ENCODE measurements at regions not wholly inside any gene's neighbourhood (a gene's known extent, or its start where the extent isn't known, plus 50 kb on each side); places are given as distances from the start of the nearest gene placed in this dataset.

DNA sequence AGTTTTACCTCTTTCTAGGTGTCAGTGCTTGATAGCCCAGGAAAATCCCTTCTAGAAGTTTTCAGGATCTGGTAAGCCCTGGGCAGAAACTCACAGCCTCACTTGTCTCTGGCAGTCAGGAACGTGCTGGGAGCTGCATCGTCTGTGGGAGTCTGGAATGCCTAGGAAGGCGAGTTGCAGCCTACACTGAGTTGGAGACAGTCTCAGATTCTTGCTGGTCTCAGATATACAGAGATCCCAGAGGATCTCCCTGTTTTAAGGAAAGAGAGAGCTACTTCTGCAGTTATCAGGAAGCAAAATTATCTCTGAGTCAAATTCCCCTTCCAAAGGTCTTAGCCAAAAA, 104.4 kb upstream of the CDC42EP3 start:
- Histone ChIP-seq H3K4me1 (peaks cover 61% of the 10 kb centered on the region), H3K4me2 (peak overlapping the region; percentile 40), H3K27ac (peak overlapping the region; percentile 64 to 81), H3K9me3 (no peaks in the 10 kb centered on the region), H3K4me3 (no peak overlapping the region)
- ChIA-PET POLR2A (interaction anchor here (1.0 to 1.2 kb wide), 3 partner anchors 100 to 362 kb away, joined by 3 to 7 read pairs (median 5); no protein-coding TSS in a partner anchor), CTCF (interaction anchor here (0.6 to 1.9 kb wide), 4 partner anchors 15 to 360 kb away, joined by 3 to 5 read pairs (median 4); no protein-coding TSS in a partner anchor)
- TF ChIP-seq RAD21 (conservative IDR thresholded peaks at IDR 0.05 in 1 of 2, IDR thresholded peaks at IDR 0.05 in 1 of 2) (no peak), FOXS1 (CRISPR knock-in tag; IDR thresholded peaks at IDR 0.05) (no peak), KDM5A (IDR thresholded peaks at IDR 0.05) (no peak), JUN (IDR thresholded peaks at IDR 0.05) (no peak), RNF2 (IDR thresholded peaks at IDR 0.05; ENCODE audit: borderline replicate concordance, low read depth) (no peak), MAZ (IDR thresholded peaks at IDR 0.05; ENCODE audit: borderline replicate concordance, low read depth, low read length) (no peak), FOSB (CRISPR knock-in tag; IDR thresholded peaks at IDR 0.05) (no peak), ZSCAN20 (CRISPR knock-in tag; IDR thresholded peaks at IDR 0.05) (no peak), NR3C1 (IDR thresholded peaks at IDR 0.05) (no peak), TFCP2L1 (CRISPR knock-in tag; IDR thresholded peaks at IDR 0.05) (no peak), ZFP36 (IDR thresholded peaks at IDR 0.05; ENCODE audit: borderline replicate concordance, partially characterized antibody) (no peak), HOXB13 (CRISPR knock-in tag; IDR thresholded peaks at IDR 0.05; ENCODE audit: low read depth) (no peak)
- TF ChIP-seq, protein P1, sequence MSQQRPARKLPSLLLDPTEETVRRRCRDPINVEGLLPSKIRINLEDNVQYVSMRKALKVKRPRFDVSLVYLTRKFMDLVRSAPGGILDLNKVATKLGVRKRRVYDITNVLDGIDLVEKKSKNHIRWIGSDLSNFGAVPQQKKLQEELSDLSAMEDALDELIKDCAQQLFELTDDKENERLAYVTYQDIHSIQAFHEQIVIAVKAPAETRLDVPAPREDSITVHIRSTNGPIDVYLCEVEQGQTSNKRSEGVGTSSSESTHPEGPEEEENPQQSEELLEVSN (IDR thresholded peaks at IDR 0.05; ENCODE audit: borderline replicate concordance, low read depth), result no peak
- TF ChIP-seq, protein P2, sequence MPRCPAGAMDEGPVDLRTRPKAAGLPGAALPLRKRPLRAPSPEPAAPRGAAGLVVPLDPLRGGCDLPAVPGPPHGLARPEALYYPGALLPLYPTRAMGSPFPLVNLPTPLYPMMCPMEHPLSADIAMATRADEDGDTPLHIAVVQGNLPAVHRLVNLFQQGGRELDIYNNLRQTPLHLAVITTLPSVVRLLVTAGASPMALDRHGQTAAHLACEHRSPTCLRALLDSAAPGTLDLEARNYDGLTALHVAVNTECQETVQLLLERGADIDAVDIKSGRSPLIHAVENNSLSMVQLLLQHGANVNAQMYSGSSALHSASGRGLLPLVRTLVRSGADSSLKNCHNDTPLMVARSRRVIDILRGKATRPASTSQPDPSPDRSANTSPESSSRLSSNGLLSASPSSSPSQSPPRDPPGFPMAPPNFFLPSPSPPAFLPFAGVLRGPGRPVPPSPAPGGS (IDR thresholded peaks at IDR 0.05), result no peak
- TF ChIP-seq, protein P3, sequence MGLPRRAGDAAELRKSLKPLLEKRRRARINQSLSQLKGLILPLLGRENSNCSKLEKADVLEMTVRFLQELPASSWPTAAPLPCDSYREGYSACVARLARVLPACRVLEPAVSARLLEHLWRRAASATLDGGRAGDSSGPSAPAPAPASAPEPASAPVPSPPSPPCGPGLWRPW (IDR thresholded peaks at IDR 0.05), result no peak
- TF ChIP-seq, protein P4, sequence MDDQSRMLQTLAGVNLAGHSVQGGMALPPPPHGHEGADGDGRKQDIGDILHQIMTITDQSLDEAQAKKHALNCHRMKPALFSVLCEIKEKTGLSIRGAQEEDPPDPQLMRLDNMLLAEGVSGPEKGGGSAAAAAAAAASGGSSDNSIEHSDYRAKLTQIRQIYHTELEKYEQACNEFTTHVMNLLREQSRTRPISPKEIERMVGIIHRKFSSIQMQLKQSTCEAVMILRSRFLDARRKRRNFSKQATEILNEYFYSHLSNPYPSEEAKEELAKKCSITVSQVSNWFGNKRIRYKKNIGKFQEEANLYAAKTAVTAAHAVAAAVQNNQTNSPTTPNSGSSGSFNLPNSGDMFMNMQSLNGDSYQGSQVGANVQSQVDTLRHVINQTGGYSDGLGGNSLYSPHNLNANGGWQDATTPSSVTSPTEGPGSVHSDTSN (IDR thresholded peaks at IDR 0.05), result no peak
- TF ChIP-seq, protein P5, sequence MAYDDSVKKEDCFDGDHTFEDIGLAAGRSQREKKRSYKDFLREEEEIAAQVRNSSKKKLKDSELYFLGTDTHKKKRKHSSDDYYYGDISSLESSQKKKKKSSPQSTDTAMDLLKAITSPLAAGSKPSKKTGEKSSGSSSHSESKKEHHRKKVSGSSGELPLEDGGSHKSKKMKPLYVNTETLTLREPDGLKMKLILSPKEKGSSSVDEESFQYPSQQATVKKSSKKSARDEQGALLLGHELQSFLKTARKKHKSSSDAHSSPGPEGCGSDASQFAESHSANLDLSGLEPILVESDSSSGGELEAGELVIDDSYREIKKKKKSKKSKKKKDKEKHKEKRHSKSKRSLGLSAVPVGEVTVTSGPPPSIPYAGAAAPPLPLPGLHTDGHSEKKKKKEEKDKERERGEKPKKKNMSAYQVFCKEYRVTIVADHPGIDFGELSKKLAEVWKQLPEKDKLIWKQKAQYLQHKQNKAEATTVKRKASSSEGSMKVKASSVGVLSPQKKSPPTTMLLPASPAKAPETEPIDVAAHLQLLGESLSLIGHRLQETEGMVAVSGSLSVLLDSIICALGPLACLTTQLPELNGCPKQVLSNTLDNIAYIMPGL (CRISPR knock-in tag; IDR thresholded peaks at IDR 0.05; ENCODE audit: borderline replicate concordance), result no peak
- FAIRE-seq (no peak), DNase-seq (ENCODE audit: low read depth in 1 of 2, low spot score in 1 of 2) (no peak), ATAC-seq (peak in 1 of 2 experiments; percentile 34; a peak in 2 of 6 replicates)
- WGBS (ENCODE audit: missing lambda C conversion rate), result 63% methylated on average over 3 of the region's 3 CpGs

DNA sequence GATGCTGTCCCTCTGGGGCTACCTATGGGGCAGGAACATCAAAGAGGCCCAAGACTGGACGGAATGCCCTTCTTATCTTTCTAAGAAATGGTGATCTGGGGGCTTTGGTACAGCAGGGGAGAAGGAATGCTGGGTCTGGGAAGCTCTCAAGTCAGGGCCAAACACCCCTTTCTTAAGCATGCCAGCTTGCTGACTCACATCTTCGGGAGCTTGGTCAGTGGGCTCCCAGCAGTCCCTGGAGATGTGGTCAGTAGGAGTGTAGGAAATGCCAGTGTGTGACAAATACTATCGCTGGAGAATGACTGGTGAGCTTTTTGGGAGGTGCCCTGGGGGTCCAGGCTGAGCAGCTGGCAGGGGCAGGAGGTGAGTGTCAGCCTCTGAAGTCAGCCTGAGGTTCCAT, 105.0 kb upstream of the CDC42EP3 start:
- Histone ChIP-seq H3K4me1 (peaks cover 63% of the 10 kb centered on the region), H3K9me3 (no peaks in the 10 kb centered on the region), H3K4me2 (peak overlapping the region; percentile 40), H3K4me3 (no peak overlapping the region), H3K27ac (peak overlapping the region; percentile 64 to 81)
- WGBS (ENCODE audit: missing lambda C conversion rate), result 31% methylated on average over 3 of the region's 3 CpGs
- ChIA-PET CTCF (interaction anchor here (0.6 to 1.9 kb wide), 6 partner anchors 8 to 361 kb away, joined by 3 to 5 read pairs (median 3); no protein-coding TSS in a partner anchor), POLR2A (interaction anchor here (1.0 to 1.2 kb wide), 4 partner anchors 8 to 362 kb away, joined by 3 to 7 read pairs (median 4); no protein-coding TSS in a partner anchor)
- ATAC-seq, result peak; percentile 57 to 78; a peak in 5 of 6 replicates
- FAIRE-seq, result no peak
- no peak for TF ChIP-seq HOXA7 (CRISPR knock-in tag; IDR thresholded peaks at IDR 0.05)
- TF ChIP-seq KDM5A (IDR thresholded peaks at IDR 0.05), result no peak
- TF ChIP-seq NR3C1 (IDR thresholded peaks at IDR 0.05), result no peak
- no peak for TF ChIP-seq FOSL2 (IDR thresholded peaks at IDR 0.05)
- peak; percentile 36; the same call in 1 of the 2 replicates for TF ChIP-seq FOSL2 (CRISPR knock-in tag; IDR thresholded peaks at IDR 0.05)
- TF ChIP-seq ZSCAN20 (CRISPR knock-in tag; IDR thresholded peaks at IDR 0.05), result no peak
- no peak for TF ChIP-seq KDM1A (IDR thresholded peaks at IDR 0.05; ENCODE audit: low read depth)
- TF ChIP-seq, protein P6, sequence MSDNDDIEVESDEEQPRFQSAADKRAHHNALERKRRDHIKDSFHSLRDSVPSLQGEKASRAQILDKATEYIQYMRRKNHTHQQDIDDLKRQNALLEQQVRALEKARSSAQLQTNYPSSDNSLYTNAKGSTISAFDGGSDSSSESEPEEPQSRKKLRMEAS (IDR thresholded peaks at IDR 0.05), result 0 out of 2 replicates have a peak, but pooled peaks have one; percentile 27
- TF ChIP-seq, protein P7, sequence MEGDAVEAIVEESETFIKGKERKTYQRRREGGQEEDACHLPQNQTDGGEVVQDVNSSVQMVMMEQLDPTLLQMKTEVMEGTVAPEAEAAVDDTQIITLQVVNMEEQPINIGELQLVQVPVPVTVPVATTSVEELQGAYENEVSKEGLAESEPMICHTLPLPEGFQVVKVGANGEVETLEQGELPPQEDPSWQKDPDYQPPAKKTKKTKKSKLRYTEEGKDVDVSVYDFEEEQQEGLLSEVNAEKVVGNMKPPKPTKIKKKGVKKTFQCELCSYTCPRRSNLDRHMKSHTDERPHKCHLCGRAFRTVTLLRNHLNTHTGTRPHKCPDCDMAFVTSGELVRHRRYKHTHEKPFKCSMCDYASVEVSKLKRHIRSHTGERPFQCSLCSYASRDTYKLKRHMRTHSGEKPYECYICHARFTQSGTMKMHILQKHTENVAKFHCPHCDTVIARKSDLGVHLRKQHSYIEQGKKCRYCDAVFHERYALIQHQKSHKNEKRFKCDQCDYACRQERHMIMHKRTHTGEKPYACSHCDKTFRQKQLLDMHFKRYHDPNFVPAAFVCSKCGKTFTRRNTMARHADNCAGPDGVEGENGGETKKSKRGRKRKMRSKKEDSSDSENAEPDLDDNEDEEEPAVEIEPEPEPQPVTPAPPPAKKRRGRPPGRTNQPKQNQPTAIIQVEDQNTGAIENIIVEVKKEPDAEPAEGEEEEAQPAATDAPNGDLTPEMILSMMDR (IDR thresholded peaks at IDR 0.05), result no peak
- peak; percentile 60 for DNase-seq (ENCODE audit: low read depth in 1 of 2, low spot score in 1 of 2)

All from A549 (cell line).